Bronchial epithelial cell (primary cell): ENCODE measurements at regions not wholly inside any gene's neighbourhood (a gene's known extent, or its start where the extent isn't known, plus 50 kb on each side); places are given as distances from the start of the nearest gene placed in this dataset.

Experiments
- DNase-seq: peaks from one replicate; pipeline ENCODE4 v3.0.0-alpha.2; 2010; ENCODE audit warnings: low read depth
- FAIRE-seq: peaks from 2 replicates; lab custom pipeline; 2011; peaks lifted over from hg19 to GRCh38; lab: Jason Lieb, UNC
- H3K27me3 ChIP-seq: 2 replicates; pipeline ENCODE4 v1.5.1; 2011; ENCODE audit warnings: low read length; ENCODE audit not compliant: control insufficient read depth, insufficient read depth
- H3K36me3 ChIP-seq: 2 replicates; pipeline ENCODE4 v1.5.1; 2011; ENCODE audit warnings: low read length; ENCODE audit not compliant: control insufficient read depth, insufficient read depth
- H3K4me3 ChIP-seq: 2 replicates; pipeline ENCODE4 v1.5.1; 2011; ENCODE audit warnings: mild to moderate bottlenecking, low read depth, low read length, control low read depth
- TF ChIP-seq, protein P1 (sequence below): IDR thresholded peaks from 2 replicates; pipeline ENCODE4 v1.5.1; 2011; ENCODE audit warnings: mild to moderate bottlenecking, moderate library complexity, low read length, control low read depth, inconsistent platforms; ENCODE audit not compliant: insufficient read depth, severe bottlenecking

DNA sequence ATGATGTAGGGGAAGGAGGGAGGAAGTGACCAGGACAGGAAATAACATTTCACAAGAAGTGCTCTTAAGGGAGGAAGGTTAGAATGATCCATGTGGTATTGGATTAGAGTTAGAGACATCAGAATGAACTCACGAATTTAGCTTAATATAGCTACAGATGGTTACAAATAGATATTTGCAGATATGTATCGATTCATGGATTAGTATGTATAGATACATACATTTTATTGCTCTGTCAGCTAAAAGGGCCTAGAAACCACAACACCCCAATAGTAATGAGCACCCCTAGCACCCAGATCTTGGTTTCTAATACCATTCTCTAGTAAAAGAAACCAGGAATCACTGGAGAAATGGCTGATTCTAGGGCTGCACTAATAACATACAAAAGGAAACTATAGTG is 59.6 kb upstream of the LTBP1 start:
- TF ChIP-seq, protein P1, sequence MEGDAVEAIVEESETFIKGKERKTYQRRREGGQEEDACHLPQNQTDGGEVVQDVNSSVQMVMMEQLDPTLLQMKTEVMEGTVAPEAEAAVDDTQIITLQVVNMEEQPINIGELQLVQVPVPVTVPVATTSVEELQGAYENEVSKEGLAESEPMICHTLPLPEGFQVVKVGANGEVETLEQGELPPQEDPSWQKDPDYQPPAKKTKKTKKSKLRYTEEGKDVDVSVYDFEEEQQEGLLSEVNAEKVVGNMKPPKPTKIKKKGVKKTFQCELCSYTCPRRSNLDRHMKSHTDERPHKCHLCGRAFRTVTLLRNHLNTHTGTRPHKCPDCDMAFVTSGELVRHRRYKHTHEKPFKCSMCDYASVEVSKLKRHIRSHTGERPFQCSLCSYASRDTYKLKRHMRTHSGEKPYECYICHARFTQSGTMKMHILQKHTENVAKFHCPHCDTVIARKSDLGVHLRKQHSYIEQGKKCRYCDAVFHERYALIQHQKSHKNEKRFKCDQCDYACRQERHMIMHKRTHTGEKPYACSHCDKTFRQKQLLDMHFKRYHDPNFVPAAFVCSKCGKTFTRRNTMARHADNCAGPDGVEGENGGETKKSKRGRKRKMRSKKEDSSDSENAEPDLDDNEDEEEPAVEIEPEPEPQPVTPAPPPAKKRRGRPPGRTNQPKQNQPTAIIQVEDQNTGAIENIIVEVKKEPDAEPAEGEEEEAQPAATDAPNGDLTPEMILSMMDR = no peak
- H3K36me3 ChIP-seq = no peaks in the 10 kb centered on the region
- H3K4me3 ChIP-seq = no peak overlapping the region
- H3K27me3 ChIP-seq = no peaks in the 10 kb centered on the region
- DNase-seq = no peak
- FAIRE-seq = no peak

DNA sequence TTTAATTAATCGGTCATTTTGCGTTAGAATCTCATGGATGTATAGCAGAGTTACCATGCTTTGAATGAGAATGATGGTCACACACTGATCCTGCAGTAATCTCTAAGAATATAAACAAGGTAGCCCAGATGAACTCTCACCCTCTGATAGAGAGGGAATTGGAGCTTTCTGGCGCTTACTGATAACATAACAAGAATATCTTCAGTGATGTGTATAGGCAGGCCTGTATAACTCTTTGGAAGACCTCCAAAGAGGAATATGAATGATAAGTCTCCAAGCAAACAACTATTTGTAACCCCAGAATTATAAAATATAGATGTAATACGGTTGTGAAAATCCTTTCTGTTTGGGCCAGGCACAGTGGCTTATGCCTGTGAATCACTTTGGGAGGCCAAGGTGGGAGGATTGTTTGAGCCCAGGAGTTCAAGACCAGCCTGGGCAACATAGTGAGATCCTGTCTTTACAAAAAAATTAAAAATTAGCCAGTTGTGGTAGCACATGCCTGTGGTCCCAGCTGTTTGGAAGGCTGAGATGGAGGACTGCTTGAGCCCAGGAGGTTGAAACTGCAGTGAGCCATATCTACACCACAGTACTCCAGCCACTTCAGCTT is 52.5 kb upstream of the LTBP1 start:
- TF ChIP-seq, protein P1 = no peak
- FAIRE-seq = no peak
- Histone ChIP-seq H3K4me3 (no peak overlapping the region), H3K36me3 (no peaks in the 10 kb centered on the region), H3K27me3 (no peaks in the 10 kb centered on the region)
- no peak for DNase-seq

DNA sequence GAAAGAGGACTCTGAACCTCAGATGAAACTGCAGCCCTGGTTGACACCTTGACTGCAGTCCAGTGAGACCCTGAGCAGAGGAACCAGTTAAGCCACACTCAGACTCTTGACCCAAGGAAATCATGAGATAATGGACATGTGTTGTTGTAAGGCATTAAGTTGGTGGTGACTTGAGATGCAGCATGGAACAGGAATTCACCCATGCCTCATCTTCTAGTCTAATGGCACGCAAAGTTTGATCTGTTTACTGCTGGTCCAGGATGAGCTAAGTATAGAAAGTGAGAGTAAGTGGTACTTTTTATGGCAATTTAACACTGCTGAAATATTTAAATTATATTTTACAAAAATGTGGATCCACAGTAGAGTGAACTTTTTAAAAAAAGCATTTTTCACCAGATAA is 51.3 kb upstream of the LTBP1 start:
- TF ChIP-seq, protein P1 = no peak
- no peaks in the 10 kb centered on the region for H3K27me3 ChIP-seq
- H3K4me3 ChIP-seq = no peak overlapping the region
- H3K36me3 ChIP-seq = no peaks in the 10 kb centered on the region
- DNase-seq (no peak), FAIRE-seq (no peak)
